HCT116 (cell line): ENCODE measurements at regions not wholly inside any gene's neighbourhood (a gene's known extent, or its start where the extent isn't known, plus 50 kb on each side); places are given as distances from the start of the nearest gene placed in this dataset.

Experiments used
- ATAC-seq: fragments of 200-7000 bp; cut with Tn5 transposase; 2 replicates; pipeline ENCODE4 v1.9.1; 2020; ENCODE audit warnings: mild to moderate bottlenecking, moderate library complexity
- BruUV-seq: library from RNA; stranded (reverse); fragments of 400-500 nt; replicated peaks from 2 replicates; lab custom pipeline; 2021; lab: Mats Ljungman, UMichigan
- CTCF ChIA-PET: fragments of 300-600 bp; sonication (Branson Sonifier 250); formaldehyde crosslinking; loops from one replicate; lab custom pipeline; 2021; ENCODE audit warnings: antibody characterized with exemption; lab: Charles Lee
- POLR2A ChIA-PET: fragments of 300-600, 350-600 bp; sonication (Branson Sonifier 250); formaldehyde crosslinking; loops from one replicate; lab custom pipeline; 2021; ENCODE audit warnings: antibody characterized with exemption; lab: Charles Lee
- RAD21 ChIA-PET, 2 experiments: fragments of 300-600 bp; sonication (Branson Sonifier 250); formaldehyde crosslinking; loops; one replicate each; lab custom pipeline; 2023; ENCODE audit warnings: low total read pairs in 2 of 2; ENCODE audit not compliant: uncharacterized antibody in 2 of 2, unreplicated experiment in 2 of 2, low non-redundant PET in 1 of 2; lab: Charles Lee
- DNase-seq: peaks from one replicate; pipeline ENCODE4 v3.0.0-alpha.2; 2010; ENCODE audit warnings: low read depth, low spot score
- H2AFZ ChIP-seq: fragments of 200-600 bp; shearing (Covaris generic), sonication (generic); 2 replicates; pipeline ENCODE4 v1.6.1; 2017; ENCODE audit warnings: low read depth, mixed run types, mixed read lengths, antibody characterized with exemption, low read length; ENCODE audit not compliant: poor library complexity, severe bottlenecking
- H3K27ac ChIP-seq: 2 replicates; pipeline ENCODE4 v1.5.1; 2012; ENCODE audit warnings: low read depth, low read length
- H3K27me3 ChIP-seq: fragments of 200-600 bp; sonication (generic); 2 replicates; pipeline ENCODE4 v1.6.1; 2016; ENCODE audit warnings: mixed run types, low read length, mixed read lengths; ENCODE audit not compliant: insufficient read depth
- H3K36me3 ChIP-seq, 2 experiments: fragments of 200-500 bp in 1 of 2; fragments of 200-600 bp in 1 of 2; sonication (Bioruptor generic) in 1 of 2; sonication (generic) in 1 of 2; 2 replicates each; pipeline versions ENCODE4 v1.5.1 to v1.6.1; 2014 to 2016; ENCODE audit warnings: low read length in 2 of 2, inconsistent platforms in 1 of 2, mixed read lengths in 1 of 2, mixed run types in 1 of 2; ENCODE audit not compliant: insufficient read depth in 2 of 2, control insufficient read depth in 1 of 2
- H3K4me1 ChIP-seq, 2 experiments: fragments of 200-600 bp in 1 of 2; sonication (generic) in 1 of 2; 2 replicates each; pipeline versions ENCODE4 v1.5.1 to v1.6.1; 2012 to 2017; ENCODE audit warnings: low read length in 2 of 2, inconsistent platforms in 1 of 2, mild to moderate bottlenecking in 1 of 2, mixed read lengths in 1 of 2, mixed run types in 1 of 2, moderate library complexity in 1 of 2; ENCODE audit not compliant: insufficient read depth in 2 of 2, control insufficient read depth in 1 of 2
- H3K4me2 ChIP-seq: fragments of 200-600 bp; sonication (generic); 2 replicates; pipeline ENCODE4 v1.6.1; 2017; ENCODE audit warnings: mixed run types, low read length, mixed read lengths
- H3K4me3 ChIP-seq, 2 experiments: fragments of 200-600 bp in 1 of 2; sonication (generic) in 1 of 2; replicated peaks in 1 of 2; 2 replicates each; pipeline ENCODE4 v1.5.1; 2011 to 2016; ENCODE audit warnings: low read length in 2 of 2, control low read depth in 1 of 2, low read depth in 1 of 2, mild to moderate bottlenecking in 1 of 2, mixed read lengths in 1 of 2, mixed run types in 1 of 2
- H3K79me2 ChIP-seq: fragments of 200-600 bp; sonication (generic); 2 replicates; pipeline ENCODE4 v1.6.1; 2017; ENCODE audit warnings: mild to moderate bottlenecking, mixed run types, low read length, moderate library complexity, mixed read lengths; ENCODE audit not compliant: insufficient read depth
- H3K9ac ChIP-seq: fragments of 200-600 bp; sonication (generic); 2 replicates; pipeline ENCODE4 v1.6.1; 2016; ENCODE audit warnings: low read length, mixed read lengths
- H3K9me2 ChIP-seq: fragments of 200-600 bp; sonication (generic), shearing (Covaris generic); 2 replicates; pipeline ENCODE4 v1.6.1; 2017; ENCODE audit warnings: mixed run types, mild to moderate bottlenecking, moderate library complexity; ENCODE audit not compliant: insufficient read depth
- H3K9me3 ChIP-seq, 2 experiments: fragments of 200-500 bp in 1 of 2; fragments of 200-600 bp in 1 of 2; sonication (Bioruptor generic) in 1 of 2; sonication (generic) in 1 of 2; 2 replicates each; pipeline ENCODE4 v1.6.1; 2014 to 2017; ENCODE audit warnings: low read length in 2 of 2, mixed read lengths in 2 of 2, inconsistent platforms in 1 of 2, low read depth in 1 of 2, mild to moderate bottlenecking in 1 of 2, mixed run types in 1 of 2, moderate library complexity in 1 of 2; ENCODE audit not compliant: control insufficient read depth in 1 of 2, insufficient read depth in 1 of 2
- H4K20me1 ChIP-seq: fragments of 200-600 bp; sonication (generic), shearing (Covaris generic); 2 replicates; pipeline ENCODE4 v1.6.1; 2017; ENCODE audit warnings: mixed run types, mild to moderate bottlenecking, moderate library complexity; ENCODE audit not compliant: insufficient read depth
- CBX3 ChIP-seq: IDR thresholded peaks from 2 replicates; pipeline ENCODE4 v1.6.1; 2012; ENCODE audit warnings: low read depth
- CEBPB ChIP-seq: IDR thresholded peaks from 2 replicates; pipeline ENCODE4 v1.6.1; 2012; ENCODE audit warnings: low read depth
- EGR1 ChIP-seq: IDR thresholded peaks from 2 replicates; pipeline ENCODE4 v1.6.1; 2012; ENCODE audit warnings: low read depth
- ELF1 ChIP-seq: IDR thresholded peaks from 2 replicates; pipeline ENCODE4 v1.6.1; 2012; ENCODE audit warnings: low read depth, borderline replicate concordance
- EZH2 ChIP-seq: fragments of 200-600 bp; sonication (generic); IDR thresholded peaks from 2 replicates; pipeline ENCODE4 v1.6.1; 2017; ENCODE audit warnings: antibody characterized with exemption, mixed run types
- EZH2phosphoT487 ChIP-seq: fragments of 200-600 bp; IDR thresholded peaks from 2 replicates; pipeline ENCODE4 v1.6.1; 2018; ENCODE audit warnings: antibody characterized with exemption, borderline replicate concordance
- FOSL1 ChIP-seq: IDR thresholded peaks from 2 replicates; pipeline ENCODE4 v1.6.1; 2012; ENCODE audit warnings: low read depth
- POLR2AphosphoS5 ChIP-seq: IDR thresholded peaks from 2 replicates; pipeline ENCODE4 v1.6.1; 2011; ENCODE audit warnings: mild to moderate bottlenecking, low read depth, low read length, moderate library complexity
- RAD21 ChIP-seq: IDR thresholded peaks from 2 replicates; pipeline ENCODE4 v1.6.1; 2012; ENCODE audit warnings: low read depth, mild to moderate bottlenecking
- SIN3A ChIP-seq: IDR thresholded peaks from 2 replicates; pipeline ENCODE4 v1.6.1; 2012; ENCODE audit warnings: low read depth
- SP1 ChIP-seq: IDR thresholded peaks from 2 replicates; pipeline ENCODE4 v1.6.1; 2012; ENCODE audit warnings: low read depth
- SRF ChIP-seq: IDR thresholded peaks from 2 replicates; pipeline ENCODE4 v1.6.1; 2012; ENCODE audit warnings: low read depth
- TCF7L2 ChIP-seq: IDR thresholded peaks from 2 replicates; pipeline ENCODE4 v1.7.0; 2011; ENCODE audit warnings: borderline replicate concordance, inconsistent platforms; ENCODE audit not compliant: insufficient read depth, insufficient read length; ENCODE audit errors: extremely low read depth
- ZFX ChIP-seq: fragments of 450-650 bp; IDR thresholded peaks from 2 replicates; pipeline ENCODE4 v1.6.1; 2017
- ZNF274 ChIP-seq: fragments of 200-500 bp; sonication (Bioruptor generic); IDR thresholded peaks from 2 replicates; pipeline ENCODE4 v1.6.1; 2014; ENCODE audit warnings: mild to moderate bottlenecking, low read depth, low read length, inconsistent platforms
- intact Hi-C: fragments of 100-400 bp; cut with micrococcal nuclease; formaldehyde crosslinking; loops from 2 replicates; pipeline ENCODE4 v1.10.0; 2022
- TF ChIP-seq, protein P1 (sequence below): IDR thresholded peaks from 2 replicates; pipeline ENCODE4 v1.6.1; 2012; ENCODE audit warnings: low read depth
- TF ChIP-seq, protein P2 (sequence below): IDR thresholded peaks from 2 replicates; pipeline ENCODE4 v1.6.1; 2011; ENCODE audit warnings: mild to moderate bottlenecking, low read length, moderate library complexity; ENCODE audit not compliant: insufficient replicate concordance; ENCODE audit errors: extremely low read depth
- TF ChIP-seq, protein P3 (sequence below): IDR thresholded peaks from 2 replicates; pipeline ENCODE4 v1.6.1; 2012
- TF ChIP-seq, protein P4 (sequence below), 3 experiments: fragments of 200-600 bp in 1 of 3; sonication (generic) in 1 of 3; IDR thresholded peaks in 2 of 3; conservative IDR thresholded peaks in 1 of 3; 2 replicates each; pipeline ENCODE4 v1.5.1; 2012 to 2017; ENCODE audit warnings: low read depth in 2 of 3, low read length in 2 of 3, antibody characterized with exemption in 1 of 3, borderline replicate concordance in 1 of 3, control low read depth in 1 of 3, mild to moderate bottlenecking in 1 of 3, mixed read lengths in 1 of 3, mixed run types in 1 of 3, moderate library complexity in 1 of 3; ENCODE audit not compliant: insufficient read depth in 1 of 3
- TF ChIP-seq, protein P5 (sequence below): IDR thresholded peaks from 2 replicates; pipeline ENCODE4 v1.6.1; 2012

DNA sequence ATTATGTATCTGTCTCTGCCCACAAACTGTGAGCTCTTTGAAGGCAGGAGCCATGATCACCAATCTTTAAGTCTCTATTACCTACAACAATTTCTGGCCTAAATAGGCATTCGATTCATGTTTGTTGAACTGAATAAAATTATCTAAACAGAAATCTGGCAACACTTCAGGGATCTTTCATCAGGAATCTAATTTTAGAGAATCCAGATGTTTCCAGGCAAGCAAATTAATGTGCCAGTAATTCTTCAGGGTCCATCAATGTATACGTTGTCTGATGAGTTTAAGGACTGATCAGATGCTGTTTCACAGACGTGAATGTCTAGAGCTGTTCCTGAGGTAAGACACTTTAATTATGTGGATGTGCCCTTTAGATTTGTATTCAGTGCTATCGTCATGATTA, 524.4 kb downstream of the PTPRC start:
- H3K4me2 ChIP-seq = no peak overlapping the region
- no peaks in the 10 kb centered on the region for H4K20me1 ChIP-seq
- H3K79me2 ChIP-seq = no peaks in the 10 kb centered on the region
- POLR2A ChIA-PET = no interaction called here
- H2AFZ ChIP-seq = no peak overlapping the region
- intact Hi-C loops = no loop called here
- H3K9me3 ChIP-seq = no peaks in the 10 kb centered on the region
- H3K9me2 ChIP-seq = 0 out of 2 replicates have a peak, but pooled peaks cover 3% of the 10 kb centered on the region
- RAD21 ChIA-PET = no interaction called here
- no peak overlapping the region for H3K4me3 ChIP-seq
- no peak overlapping the region for H3K9ac ChIP-seq
- H3K27me3 ChIP-seq = no peaks in the 10 kb centered on the region
- no peaks in the 10 kb centered on the region for H3K4me1 ChIP-seq
- ATAC-seq (no peak), DNase-seq (no peak)
- TF ChIP-seq ELF1 = no peak
- TF ChIP-seq, protein P1, sequence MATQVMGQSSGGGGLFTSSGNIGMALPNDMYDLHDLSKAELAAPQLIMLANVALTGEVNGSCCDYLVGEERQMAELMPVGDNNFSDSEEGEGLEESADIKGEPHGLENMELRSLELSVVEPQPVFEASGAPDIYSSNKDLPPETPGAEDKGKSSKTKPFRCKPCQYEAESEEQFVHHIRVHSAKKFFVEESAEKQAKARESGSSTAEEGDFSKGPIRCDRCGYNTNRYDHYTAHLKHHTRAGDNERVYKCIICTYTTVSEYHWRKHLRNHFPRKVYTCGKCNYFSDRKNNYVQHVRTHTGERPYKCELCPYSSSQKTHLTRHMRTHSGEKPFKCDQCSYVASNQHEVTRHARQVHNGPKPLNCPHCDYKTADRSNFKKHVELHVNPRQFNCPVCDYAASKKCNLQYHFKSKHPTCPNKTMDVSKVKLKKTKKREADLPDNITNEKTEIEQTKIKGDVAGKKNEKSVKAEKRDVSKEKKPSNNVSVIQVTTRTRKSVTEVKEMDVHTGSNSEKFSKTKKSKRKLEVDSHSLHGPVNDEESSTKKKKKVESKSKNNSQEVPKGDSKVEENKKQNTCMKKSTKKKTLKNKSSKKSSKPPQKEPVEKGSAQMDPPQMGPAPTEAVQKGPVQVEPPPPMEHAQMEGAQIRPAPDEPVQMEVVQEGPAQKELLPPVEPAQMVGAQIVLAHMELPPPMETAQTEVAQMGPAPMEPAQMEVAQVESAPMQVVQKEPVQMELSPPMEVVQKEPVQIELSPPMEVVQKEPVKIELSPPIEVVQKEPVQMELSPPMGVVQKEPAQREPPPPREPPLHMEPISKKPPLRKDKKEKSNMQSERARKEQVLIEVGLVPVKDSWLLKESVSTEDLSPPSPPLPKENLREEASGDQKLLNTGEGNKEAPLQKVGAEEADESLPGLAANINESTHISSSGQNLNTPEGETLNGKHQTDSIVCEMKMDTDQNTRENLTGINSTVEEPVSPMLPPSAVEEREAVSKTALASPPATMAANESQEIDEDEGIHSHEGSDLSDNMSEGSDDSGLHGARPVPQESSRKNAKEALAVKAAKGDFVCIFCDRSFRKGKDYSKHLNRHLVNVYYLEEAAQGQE = no peak
- TF ChIP-seq SRF = no peak
- TF ChIP-seq, protein P2, sequence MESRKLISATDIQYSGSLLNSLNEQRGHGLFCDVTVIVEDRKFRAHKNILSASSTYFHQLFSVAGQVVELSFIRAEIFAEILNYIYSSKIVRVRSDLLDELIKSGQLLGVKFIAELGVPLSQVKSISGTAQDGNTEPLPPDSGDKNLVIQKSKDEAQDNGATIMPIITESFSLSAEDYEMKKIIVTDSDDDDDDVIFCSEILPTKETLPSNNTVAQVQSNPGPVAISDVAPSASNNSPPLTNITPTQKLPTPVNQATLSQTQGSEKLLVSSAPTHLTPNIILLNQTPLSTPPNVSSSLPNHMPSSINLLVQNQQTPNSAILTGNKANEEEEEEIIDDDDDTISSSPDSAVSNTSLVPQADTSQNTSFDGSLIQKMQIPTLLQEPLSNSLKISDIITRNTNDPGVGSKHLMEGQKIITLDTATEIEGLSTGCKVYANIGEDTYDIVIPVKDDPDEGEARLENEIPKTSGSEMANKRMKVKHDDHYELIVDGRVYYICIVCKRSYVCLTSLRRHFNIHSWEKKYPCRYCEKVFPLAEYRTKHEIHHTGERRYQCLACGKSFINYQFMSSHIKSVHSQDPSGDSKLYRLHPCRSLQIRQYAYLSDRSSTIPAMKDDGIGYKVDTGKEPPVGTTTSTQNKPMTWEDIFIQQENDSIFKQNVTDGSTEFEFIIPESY = no peak
- TF ChIP-seq ZNF274 = no peak
- TF ChIP-seq, protein P3, sequence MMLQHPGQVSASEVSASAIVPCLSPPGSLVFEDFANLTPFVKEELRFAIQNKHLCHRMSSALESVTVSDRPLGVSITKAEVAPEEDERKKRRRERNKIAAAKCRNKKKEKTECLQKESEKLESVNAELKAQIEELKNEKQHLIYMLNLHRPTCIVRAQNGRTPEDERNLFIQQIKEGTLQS = no peak
- TF ChIP-seq, protein P4, sequence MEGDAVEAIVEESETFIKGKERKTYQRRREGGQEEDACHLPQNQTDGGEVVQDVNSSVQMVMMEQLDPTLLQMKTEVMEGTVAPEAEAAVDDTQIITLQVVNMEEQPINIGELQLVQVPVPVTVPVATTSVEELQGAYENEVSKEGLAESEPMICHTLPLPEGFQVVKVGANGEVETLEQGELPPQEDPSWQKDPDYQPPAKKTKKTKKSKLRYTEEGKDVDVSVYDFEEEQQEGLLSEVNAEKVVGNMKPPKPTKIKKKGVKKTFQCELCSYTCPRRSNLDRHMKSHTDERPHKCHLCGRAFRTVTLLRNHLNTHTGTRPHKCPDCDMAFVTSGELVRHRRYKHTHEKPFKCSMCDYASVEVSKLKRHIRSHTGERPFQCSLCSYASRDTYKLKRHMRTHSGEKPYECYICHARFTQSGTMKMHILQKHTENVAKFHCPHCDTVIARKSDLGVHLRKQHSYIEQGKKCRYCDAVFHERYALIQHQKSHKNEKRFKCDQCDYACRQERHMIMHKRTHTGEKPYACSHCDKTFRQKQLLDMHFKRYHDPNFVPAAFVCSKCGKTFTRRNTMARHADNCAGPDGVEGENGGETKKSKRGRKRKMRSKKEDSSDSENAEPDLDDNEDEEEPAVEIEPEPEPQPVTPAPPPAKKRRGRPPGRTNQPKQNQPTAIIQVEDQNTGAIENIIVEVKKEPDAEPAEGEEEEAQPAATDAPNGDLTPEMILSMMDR (IDR thresholded peaks at IDR 0.05 in 2 of 3, conservative IDR thresholded peaks at IDR 0.05 in 1 of 3; ENCODE audit: borderline replicate concordance in 1 of 3, insufficient read depth in 1 of 3, low read depth in 2 of 3, low read length in 2 of 3) = no peak
- TF ChIP-seq SIN3A = no peak
- no peak for TF ChIP-seq RAD21
- no peak for TF ChIP-seq POLR2AphosphoS5
- TF ChIP-seq FOSL1 = no peak
- TF ChIP-seq CEBPB = no peak
- no peak for TF ChIP-seq SP1
- TF ChIP-seq TCF7L2 = no peak
- TF ChIP-seq ZFX = no peak
- TF ChIP-seq EZH2 = no peak
- no peak for TF ChIP-seq EZH2phosphoT487
- TF ChIP-seq CBX3 = no peak
- no peak for TF ChIP-seq EGR1
- TF ChIP-seq, protein P5, sequence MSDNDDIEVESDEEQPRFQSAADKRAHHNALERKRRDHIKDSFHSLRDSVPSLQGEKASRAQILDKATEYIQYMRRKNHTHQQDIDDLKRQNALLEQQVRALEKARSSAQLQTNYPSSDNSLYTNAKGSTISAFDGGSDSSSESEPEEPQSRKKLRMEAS = no peak
- BruUV-seq = no TSS peak
- H3K27ac ChIP-seq = no peak overlapping the region
- H3K36me3 ChIP-seq = no peaks in the 10 kb centered on the region
- CTCF ChIA-PET = no interaction called here
